Brain microvascular endothelial cell (primary cell): ENCODE measurements at regions not wholly inside any gene's neighbourhood (a gene's known extent, or its start where the extent isn't known, plus 50 kb on each side); places are given as distances from the start of the nearest gene placed in this dataset.

ENCODE experiments used
- DNase-seq: peaks from one replicate; pipeline ENCODE4 v3.0.0-alpha.2; 2020
- H3K27ac ChIP-seq: fragments of 250-450 bp; sonication (Bioruptor Pico); 2 replicates; pipeline ENCODE4 v1.5.1; 2020; ENCODE audit warnings: mild to moderate bottlenecking, moderate library complexity
- H3K27me3 ChIP-seq: fragments of 250-450 bp; sonication (Bioruptor Pico); replicated peaks from 2 replicates; pipeline ENCODE4 v1.5.1; 2020; ENCODE audit warnings: mild to moderate bottlenecking
- H3K36me3 ChIP-seq: fragments of 250-450 bp; sonication (Bioruptor Pico); replicated peaks from 2 replicates; pipeline ENCODE4 v1.5.1; 2020; ENCODE audit warnings: mild to moderate bottlenecking
- H3K4me3 ChIP-seq: 2 replicates; pipeline ENCODE4 v1.5.1; 2011; ENCODE audit warnings: low read depth, mild to moderate bottlenecking, control low read depth, low read length, moderate library complexity
- in situ Hi-C: cut with HindIII; loops from 2 replicates; pipeline ENCODE4 v1.10.0; 2017; ENCODE audit warnings: low sequenced_read_pairs, low pct_ligation_motif_present
- TF ChIP-seq, protein P1 (sequence below): IDR thresholded peaks from 2 replicates; pipeline ENCODE4 v1.5.1; 2011; ENCODE audit warnings: low read depth, mild to moderate bottlenecking, moderate library complexity, low read length, control low read depth, inconsistent platforms; ENCODE audit errors: missing control alignments

DNA sequence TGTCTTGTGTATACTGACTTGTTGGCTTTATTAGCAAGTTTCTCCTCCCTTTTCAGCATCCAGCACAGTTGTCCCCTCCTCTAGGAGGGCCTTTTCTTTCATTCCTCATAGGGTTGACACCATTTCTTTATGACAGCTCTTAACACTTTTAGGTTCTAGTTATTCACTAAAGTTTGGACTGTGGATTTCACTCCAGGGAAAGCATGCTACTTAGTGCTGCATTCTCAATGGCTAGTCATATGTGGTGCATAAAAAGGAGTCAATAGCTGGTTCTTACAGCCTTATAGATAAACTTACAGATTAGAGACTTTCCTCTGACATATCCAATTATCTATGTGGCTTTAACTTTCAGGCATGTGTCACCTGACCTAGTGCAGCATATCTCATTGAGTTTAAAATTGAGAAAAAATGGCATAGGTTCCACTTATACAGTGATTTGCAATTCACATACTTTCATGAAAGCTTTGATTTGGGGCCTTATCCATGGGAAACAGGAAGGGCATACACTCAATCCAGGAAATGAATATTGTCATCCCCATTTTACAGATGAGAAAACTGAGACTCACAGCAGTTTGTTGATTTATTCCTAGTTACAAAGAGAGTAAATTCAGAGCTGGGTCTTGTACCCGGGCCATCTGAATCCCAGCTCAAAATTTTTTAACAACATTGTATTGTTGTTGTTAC is 289.7 kb downstream of the LPIN1 start:
- H3K27me3 ChIP-seq = no peaks in the 10 kb centered on the region
- TF ChIP-seq, protein P1, sequence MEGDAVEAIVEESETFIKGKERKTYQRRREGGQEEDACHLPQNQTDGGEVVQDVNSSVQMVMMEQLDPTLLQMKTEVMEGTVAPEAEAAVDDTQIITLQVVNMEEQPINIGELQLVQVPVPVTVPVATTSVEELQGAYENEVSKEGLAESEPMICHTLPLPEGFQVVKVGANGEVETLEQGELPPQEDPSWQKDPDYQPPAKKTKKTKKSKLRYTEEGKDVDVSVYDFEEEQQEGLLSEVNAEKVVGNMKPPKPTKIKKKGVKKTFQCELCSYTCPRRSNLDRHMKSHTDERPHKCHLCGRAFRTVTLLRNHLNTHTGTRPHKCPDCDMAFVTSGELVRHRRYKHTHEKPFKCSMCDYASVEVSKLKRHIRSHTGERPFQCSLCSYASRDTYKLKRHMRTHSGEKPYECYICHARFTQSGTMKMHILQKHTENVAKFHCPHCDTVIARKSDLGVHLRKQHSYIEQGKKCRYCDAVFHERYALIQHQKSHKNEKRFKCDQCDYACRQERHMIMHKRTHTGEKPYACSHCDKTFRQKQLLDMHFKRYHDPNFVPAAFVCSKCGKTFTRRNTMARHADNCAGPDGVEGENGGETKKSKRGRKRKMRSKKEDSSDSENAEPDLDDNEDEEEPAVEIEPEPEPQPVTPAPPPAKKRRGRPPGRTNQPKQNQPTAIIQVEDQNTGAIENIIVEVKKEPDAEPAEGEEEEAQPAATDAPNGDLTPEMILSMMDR = no peak
- H3K36me3 ChIP-seq = no peaks in the 10 kb centered on the region
- no peak overlapping the region for H3K27ac ChIP-seq
- no peak overlapping the region for H3K4me3 ChIP-seq
- in situ Hi-C loops = no loop called here
- no peak for DNase-seq

GRCh38 chr2:12036640-12036983 is 290.2 kb downstream of the LPIN1 start:
- Histone ChIP-seq H3K27me3 (no peaks in the 10 kb centered on the region), H3K27ac (no peak overlapping the region), H3K4me3 (no peak overlapping the region), H3K36me3 (no peaks in the 10 kb centered on the region)
- TF ChIP-seq, protein P1 = no peak
- in situ Hi-C loops = no loop called here
- no peak for DNase-seq

GRCh38 chr2:12037301-12037700 is 290.9 kb downstream of the LPIN1 start:
- in situ Hi-C loops = no loop called here
- H3K36me3 ChIP-seq = no peaks in the 10 kb centered on the region
- H3K27me3 ChIP-seq = no peaks in the 10 kb centered on the region
- no peak overlapping the region for H3K4me3 ChIP-seq
- DNase-seq = no peak
- no peak overlapping the region for H3K27ac ChIP-seq
- TF ChIP-seq, protein P1 = no peak

- Histone ChIP-seq H3K36me3 (no peaks in the 10 kb centered on the region), H3K27me3 (no peaks in the 10 kb centered on the region), H3K4me3 (no peak overlapping the region), H3K27ac (no peak overlapping the region)
- in situ Hi-C loops = no loop called here
- TF ChIP-seq, protein P1 = no peak
- DNase-seq = no peak
Measured at GRCh38 chr2:12041236-12041635, 294.8 kb downstream of the LPIN1 start.

GRCh38 chr2:12043131-12043530 is 296.7 kb downstream of the LPIN1 start:
- Histone ChIP-seq H3K4me3 (no peak overlapping the region), H3K36me3 (no peaks in the 10 kb centered on the region), H3K27ac (no peak overlapping the region), H3K27me3 (no peaks in the 10 kb centered on the region)
- in situ Hi-C loops = no loop called here
- DNase-seq = no peak
- TF ChIP-seq, protein P1 = no peak

- Histone ChIP-seq H3K36me3 (no peaks in the 10 kb centered on the region), H3K4me3 (no peak overlapping the region), H3K27me3 (no peaks in the 10 kb centered on the region), H3K27ac (no peak overlapping the region)
- in situ Hi-C loops = no loop called here
- TF ChIP-seq, protein P1 = no peak
- no peak for DNase-seq
Measured at GRCh38 chr2:12044857-12045256, 298.4 kb downstream of the LPIN1 start.
